HG03354 (cell line): ENCODE measurements at regions not wholly inside any gene's neighbourhood (a gene's known extent, or its start where the extent isn't known, plus 50 kb on each side); places are given as distances from the start of the nearest gene placed in this dataset.

Experiments
- ATAC-seq: cut with Tn5 transposase; IDR thresholded peaks from one replicate; pipeline ENCODE4 v1.9.1; 2021; ENCODE audit warnings: mild to moderate bottlenecking; ENCODE audit not compliant: unreplicated experiment, poor library complexity, severe bottlenecking

DNA sequence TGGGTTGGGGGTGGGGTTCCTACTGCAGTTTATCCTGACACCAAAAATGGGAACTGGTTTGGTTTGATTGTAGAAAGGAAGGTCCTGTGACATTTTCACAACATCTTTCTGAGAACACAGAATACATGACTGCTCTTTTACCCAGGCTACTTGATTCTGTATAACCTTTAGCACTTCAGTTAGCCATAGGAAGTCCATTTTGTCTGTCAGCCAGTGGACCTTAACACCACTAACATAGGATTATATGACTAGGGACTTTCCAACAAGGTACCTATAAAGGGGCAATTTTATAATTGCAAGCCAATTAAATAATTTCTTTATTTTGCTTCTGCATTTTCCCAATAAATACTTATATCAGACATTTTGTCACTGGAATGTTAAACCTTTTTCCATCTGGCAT, 489.2 kb upstream of the MIS18BP1 start:
- ATAC-seq: no peak

DNA sequence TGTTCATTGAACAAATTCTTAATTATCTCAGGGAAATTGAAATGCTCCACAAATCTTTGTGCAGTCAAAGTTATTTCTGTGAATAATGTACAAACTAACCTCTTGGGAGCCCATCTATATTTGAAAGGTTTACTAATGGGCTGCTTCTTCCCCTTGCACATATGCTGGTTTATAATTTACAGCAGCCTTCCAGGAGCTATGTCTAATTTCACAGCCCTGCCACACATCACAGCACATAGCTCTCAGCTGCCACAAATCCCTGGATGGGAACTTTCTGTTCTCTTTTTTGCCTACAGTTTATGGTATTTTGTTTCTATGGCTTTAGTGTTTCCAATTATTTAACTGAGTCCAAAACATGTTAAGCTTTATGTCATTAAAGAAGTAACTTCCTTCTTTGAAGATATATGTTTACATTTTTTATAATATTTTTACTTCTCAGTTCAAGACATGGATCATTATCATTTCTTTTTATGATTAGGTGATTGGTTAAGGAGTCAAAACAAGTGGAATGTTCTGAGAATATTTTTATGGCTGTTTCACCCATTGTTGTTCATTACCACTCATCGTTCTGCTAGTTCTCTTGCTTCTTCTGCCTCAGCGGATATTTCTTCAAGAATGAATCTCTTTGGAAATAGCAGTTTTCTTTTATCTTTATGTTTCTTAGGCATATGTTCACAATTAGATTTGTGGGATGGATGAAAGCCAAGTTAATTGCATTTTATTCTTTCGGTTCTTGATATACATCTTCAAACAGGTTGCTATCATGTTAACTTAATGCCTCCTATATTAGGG, 475.6 kb upstream of the MIS18BP1 start:
- ATAC-seq: no peak

DNA sequence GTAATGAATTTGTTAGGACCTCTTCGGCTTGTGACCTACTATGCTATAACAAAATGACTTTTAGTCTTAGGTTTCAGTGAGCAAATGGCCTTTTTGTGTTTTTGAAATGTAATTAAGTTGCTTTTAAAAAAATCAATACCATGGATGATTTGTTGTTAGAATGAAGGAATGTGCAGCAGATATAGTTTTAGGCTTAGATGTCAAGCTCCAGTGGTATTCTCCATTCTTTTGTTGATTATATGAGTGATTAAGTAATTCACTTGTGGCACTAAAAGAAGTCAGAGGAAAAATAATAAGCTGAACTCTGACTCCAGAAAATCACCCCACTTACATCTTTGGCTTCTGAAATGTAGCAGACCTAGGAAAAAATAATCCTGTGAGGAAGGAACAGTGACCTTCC, 474.1 kb upstream of the MIS18BP1 start:
- ATAC-seq: no peak

DNA sequence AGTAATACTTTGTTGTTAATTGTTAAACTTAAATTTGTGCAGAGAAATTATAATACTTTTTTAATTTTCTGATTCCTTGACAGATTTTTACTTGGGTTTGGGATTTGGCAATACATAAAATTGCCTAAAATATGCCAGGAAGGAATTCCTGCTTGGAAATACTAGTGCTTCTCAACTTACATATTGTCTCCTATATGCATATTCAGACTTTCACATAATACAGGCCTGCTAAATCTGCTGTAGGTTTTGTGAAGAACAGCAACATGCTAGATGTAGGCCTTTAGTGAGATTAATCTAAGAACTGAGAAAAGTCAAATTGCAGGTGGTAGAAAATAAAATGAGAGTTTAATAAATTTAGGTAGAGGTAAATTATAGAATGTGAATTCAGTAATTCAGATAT, 468.5 kb upstream of the MIS18BP1 start:
- ATAC-seq: no peak

DNA sequence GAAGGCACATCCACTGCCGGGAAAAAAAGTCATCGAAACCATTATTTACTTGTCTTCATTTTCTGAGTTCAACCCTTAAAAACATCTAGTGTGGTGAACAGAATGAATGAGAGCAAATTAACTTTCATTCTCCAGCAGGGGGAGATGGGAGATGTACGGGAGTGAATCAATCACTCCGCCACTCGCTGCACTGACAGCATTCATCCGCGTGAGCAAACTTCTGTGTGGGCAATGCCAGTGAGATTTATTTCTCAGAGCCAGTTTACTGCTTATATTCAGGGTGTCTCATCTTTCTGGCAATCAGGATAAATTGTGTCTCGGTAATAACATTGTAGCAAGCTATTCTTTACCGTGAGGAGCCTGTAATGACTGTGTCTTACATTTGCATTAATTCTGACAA, 463.6 kb upstream of the MIS18BP1 start:
- ATAC-seq: no peak

DNA sequence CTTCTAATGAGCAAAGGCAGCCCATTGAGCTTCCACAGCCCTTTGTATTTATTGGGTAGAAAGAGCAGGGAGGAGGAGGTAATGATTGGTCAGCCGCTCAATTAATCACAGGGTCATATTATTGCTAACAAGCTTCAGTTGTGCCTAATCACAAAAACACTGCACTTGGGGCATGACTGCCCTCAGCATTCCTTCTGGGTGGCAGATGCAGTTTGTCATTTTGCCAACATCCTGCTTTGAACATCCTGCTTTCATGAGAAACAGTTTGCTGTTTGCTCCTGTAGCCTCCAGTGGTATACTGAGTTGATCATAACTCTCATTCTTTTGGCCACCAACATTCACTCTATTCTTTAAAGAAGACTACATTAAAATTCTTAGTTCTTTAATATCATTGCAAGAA, 462.9 kb upstream of the MIS18BP1 start:
- ATAC-seq: no peak

DNA sequence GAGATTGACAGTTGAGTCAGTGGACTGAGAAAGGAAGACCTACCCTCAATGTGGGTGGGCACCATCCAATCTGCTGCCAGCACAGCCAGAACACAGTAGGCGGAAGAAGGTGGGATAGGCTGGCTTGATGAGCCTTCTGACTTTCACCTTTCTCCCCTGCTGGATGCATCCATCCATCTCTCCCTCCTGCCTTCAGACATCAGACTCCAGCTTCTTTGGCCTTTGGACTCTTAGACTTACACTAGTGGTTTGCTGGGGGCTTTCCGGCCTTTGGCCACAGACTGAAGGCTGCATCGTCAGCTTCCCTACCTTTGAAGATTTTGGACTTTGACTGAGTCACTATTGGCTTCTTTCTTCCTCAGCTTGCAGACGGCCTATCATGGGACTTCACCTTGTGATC, 456.5 kb upstream of the MIS18BP1 start:
- no peak for ATAC-seq

DNA sequence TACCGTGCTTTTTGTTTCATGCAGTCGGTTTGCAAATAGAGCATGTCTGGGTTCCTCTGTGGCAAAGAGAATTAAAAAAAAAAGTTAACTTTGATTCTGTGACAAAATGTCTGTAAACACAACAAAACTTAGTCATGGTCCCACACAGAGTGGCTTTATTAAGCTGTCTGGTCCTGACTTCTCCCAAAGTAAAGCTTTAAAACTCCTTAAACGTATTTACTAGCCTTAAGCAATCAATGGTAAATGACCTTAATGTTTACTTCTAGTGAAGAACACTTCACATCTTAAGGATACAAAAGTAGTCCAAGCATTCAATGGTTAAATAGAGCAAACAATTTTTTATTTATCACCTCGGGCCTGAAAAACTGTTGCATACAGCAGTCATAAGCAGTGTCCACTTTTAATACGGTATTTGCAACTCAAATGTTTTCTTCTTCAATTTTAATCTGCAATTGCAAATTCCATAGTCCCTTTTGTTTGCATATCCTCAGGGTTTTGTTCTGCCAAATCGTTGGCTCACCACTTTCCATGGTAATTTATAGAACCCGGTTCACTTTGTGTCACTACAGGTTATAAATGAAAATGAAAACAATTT, 453.0 kb upstream of the MIS18BP1 start:
- no peak for ATAC-seq

DNA sequence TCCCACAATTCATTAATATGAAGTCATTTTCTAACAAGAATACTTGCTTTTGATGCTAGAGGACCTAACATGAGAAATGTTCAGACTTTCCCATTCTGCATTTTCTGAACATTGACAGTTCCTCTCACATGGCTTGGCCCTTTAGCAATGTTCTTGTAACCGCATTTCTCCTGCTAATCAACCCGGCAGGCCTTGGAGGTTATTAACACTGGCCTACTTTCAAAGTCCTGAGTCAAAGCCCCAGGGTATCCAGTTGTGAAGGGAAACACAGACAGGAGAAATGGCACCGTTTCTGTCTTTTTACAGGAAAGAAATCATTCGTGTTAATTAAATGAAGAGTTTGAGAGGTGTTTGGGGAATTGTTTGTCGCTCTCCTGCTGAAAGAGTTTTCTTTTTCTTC, 446.5 kb upstream of the MIS18BP1 start:
- no peak for ATAC-seq

DNA sequence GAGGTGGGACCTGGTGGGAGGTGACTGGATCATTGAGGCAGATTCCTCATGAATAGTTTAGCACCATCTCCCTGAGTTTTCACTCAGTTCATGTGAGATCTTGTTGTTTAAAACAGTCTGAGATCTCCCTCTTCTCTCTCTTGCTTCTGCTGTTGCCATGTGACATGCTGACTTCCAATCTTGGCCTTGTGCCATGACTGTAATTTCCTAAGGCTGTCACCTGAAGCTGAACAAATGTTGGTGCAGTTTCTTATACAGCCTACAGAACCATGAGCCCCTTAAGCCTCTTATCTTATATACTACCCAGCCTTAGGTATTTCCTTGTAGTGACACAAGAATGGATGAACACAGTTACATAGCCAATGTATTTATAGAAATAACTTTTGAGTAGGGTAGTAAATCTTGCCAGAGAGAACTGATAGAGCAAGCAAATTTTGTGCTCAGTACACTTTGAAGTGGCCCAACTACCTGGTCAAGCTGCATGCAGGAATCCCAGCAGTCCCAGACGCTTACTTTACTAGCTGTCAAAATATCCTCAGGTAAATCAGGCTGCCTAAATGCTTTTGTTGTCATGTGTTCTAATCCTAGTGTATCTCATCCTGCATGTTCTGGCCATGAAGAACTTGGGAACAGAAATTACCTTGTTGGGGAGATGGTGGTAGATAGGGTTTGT, 445.6 kb upstream of the MIS18BP1 start:
- no peak for ATAC-seq

DNA sequence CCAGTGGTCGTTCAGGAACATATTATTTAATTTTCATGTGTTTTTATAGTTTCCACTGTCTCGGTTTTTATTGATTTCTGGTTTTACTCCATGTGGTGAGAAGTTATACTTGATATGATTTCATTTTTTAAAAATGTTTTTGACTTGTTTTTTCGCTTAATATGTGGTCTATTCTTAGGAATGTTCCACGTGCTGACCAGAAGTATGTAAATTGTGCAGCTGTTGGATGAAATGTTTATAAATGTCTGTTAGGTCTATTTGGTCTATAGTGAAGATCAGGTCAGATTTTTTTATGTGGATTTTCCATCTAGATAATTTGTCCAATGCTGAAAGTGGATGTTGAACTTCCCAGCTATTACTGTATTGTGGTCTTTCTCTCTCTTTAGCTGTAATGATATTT, 433.8 kb upstream of the MIS18BP1 start:
- no peak for ATAC-seq

DNA sequence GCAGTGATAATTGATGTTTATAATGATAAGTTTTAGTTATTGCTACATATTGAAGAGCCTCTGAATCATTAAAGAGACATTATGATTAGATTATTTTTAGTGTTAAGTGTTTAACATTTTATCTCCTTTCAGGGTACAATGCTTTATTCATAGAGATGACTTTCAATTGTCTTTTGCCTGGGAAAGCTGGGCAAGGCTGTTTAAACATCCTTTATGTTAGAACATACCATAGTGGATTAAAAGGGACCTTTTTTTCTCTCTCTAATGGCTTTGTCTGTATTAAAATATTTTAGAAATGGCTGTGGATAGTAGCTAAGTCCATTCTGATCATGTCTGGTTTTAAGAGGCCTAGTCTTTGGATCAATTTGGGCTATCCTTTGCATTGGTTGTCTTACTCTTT, 427.5 kb upstream of the MIS18BP1 start:
- ATAC-seq: no peak

DNA sequence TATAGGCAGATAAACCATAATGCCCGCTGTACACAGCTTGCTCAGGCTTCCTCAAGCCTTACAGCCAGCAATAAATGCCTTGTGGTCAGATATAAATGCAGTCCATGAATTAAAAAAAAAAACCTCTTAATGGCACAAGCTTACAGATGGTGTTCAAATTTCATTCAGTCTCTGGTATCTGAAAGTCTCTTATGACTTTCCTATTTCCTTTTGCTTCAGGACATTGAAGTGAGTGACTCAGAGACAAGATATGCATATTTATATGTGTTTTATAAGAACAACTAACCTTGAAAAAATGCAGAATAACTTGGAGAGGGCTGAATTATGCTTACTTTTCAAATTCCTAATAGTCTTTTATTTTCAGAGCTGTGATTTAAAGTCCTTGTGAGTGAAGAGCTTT, 426.9 kb upstream of the MIS18BP1 start:
- no peak for ATAC-seq

DNA sequence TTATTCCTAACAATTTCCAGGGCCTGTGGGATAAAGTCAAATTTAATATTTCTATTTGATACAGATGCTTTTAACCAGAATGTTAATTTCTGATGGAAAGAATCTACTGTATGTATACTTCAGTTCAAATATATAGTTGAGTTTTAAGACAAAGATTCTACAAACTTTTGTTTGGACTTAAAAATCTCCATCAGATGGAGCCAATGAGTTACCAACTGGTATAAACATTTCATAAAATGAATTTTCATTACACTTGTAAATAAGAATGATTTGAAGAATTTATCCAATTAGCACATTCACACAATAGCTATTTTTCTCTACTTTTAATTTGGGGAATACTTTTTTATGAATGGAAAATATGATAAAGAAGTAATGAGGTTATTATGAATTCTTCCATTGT, 425.2 kb upstream of the MIS18BP1 start:
- no peak for ATAC-seq

DNA sequence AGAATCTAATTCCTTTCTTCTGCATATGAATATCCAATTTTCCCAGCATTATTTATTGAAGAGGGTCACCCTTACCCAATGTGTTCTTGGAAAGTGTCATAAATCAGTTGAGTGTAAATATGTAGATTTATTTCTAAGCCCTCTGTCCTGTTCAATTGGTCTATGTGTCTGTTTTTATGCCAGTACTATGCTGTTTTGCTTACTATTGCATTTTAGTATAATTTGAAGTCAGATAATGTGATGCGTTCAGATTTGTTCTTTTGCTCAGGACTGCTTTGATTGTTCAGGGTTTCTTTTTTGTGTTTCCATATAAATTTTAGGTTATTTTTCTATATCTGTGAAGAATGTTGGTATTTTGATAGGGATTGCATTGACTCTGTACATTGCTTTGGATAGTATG, 420.4 kb upstream of the MIS18BP1 start:
- ATAC-seq: no peak

DNA sequence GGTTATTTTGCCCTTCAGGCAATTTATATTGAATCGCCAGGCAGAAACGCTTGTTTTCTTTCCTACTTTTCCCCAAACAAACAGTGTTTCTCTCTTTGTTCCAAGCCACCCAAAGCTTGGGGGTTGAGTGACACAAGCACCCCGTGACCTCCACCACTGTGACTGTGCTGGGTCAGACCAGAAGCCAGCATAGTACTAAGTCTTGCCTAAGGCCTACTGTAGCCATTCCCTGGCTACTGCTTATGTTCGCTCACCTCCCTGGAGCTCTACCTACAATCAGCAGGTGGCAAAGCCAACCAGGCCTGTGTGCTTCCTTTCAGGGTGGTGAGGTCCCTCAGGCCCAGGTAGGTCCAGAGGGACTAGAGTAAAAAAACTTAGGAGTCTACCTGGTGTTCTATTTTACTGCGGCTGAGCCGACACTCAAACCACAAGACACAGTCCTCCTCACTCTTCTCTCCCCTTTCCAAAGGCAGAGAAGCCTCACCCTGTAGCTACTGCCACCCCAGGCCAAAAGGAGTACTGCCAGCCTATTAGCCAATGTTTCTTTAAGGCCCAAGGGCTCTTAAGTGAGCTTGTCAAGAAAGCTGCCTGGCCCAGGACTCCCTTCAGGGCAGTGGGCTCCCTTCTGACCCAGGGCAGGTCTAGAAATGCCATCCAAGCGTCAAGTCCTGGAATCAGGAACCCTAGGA, 411.8 kb upstream of the MIS18BP1 start:
- no peak for ATAC-seq

DNA sequence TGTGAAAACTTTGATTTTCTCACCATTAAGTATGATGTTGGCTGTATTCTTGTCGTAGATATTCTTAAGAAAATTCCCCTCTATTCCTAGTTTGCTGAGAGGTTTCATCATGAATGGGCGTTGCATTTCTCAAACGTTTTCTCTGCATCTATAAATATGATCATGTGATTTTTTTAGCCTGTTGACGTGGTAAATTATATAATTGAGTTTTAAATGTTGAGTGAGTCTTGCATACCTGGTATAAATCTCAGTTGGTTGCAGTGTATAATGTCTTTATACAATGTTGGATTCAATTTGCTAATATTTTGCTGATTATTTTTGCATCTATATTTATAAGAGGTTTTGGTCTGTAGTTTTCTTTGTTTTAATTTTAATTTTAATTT, 405.9 kb upstream of the MIS18BP1 start:
- ATAC-seq: no peak

DNA sequence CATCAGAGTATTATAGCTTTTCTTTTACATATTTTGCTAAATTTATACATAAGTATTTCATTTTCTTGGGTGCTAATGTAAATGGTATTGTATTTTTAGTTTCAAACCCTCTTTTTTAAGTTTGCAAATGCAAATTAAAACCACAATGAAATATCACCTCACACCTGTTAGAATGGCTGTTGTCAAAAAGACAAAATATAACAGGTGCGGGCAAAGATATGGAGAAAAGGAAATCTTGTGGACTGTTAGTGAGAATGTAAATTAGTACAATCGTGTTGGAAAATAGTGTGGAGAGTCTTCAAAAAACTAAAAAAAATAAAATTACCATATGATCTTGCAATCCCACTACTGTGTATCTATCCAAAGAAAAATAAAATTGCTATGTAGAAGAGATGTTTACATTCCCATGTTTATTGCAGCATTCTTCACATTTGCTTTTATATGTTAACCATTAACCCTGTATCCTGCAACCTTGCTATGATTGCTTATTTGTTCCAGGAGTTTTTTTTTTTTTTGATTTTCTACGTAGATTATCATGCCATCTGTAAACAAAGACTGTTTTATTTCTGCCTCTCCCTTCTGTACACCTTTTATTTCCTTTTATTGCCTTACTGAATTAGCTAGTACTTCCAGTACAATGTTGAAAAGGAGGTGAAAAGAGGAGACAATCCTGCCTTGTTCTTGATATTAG, 405.4 kb upstream of the MIS18BP1 start:
- no peak for ATAC-seq

DNA sequence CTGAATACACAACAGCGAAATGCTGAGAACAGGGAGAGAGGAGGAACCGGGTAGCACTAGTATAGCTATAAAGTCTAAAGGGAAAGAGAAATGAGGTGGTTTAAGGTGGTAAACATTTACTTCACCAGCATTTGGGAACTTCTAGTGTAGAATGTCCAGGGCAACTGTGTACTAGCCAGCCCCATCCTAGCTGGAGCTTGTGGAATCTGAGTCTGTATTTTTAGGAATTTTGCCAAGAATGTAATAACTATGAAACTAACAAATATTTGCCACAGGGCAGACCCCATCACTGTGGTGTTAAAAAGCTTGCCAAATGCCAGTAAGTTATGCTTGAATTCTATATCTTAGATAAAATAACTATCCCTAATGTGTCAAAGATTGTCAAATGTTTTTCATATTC, 398.9 kb upstream of the MIS18BP1 start:
- ATAC-seq: no peak

DNA sequence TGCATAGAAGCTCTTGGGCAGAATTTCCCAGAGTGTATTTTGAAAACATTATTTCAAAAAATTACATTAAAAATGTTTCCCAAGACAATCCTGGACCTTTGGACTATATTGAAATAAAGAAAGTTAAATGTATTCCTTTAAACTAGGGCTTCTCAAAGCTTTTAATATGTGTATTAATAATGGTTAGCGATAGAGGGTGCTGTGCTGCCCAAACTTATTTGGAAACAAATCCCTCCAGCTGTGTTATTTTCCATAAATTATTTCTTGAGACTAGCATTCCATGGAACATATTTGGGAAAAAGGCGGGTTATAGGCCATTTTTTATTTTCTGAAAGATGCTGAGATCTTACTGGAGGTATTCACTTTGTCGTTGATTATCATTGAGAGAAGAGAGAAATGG, 397.8 kb upstream of the MIS18BP1 start:
- no peak for ATAC-seq
